ENCODE measurements at regions not wholly inside any gene's neighbourhood (a gene's known extent, or its start where the extent isn't known, plus 50 kb on each side); places are given as distances from the start of the nearest gene placed in this dataset.
"Not testable (repeated sequence)": the region's sequence is repeated elsewhere in the genome, so short reads cannot be mapped to it uniquely, and the experiment has no call there.

DNA sequence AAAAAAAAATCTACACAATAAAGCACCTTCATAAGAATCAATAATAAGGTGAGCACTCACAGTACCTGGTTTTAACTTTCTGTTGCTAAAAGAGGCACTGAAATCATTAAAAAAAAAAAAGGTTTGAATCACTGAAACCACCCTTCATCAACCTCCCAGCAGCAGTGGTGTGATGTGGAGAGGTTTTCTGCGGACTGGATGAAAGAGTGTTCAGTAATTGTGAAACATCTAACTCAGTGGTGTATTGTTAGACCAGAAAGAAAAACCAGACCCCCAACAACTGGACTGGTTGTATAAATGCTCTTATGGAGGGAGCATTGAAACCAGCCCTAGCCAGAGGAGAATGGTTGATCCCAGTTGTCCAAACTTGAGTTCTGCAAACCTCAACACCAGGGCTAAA, 63.2 kb downstream of the SPIN3 start (continued):
- TF ChIP-seq ZNF687 (IDR thresholded peaks at IDR 0.05) (no peak), JUNB (IDR thresholded peaks at IDR 0.05) (peak; percentile 27; the same call in 1 of the 2 replicates), NFYA (IDR thresholded peaks at IDR 0.05; ENCODE audit: borderline replicate concordance, low read depth, low read length) (no peak), SPI1 (IDR thresholded peaks at IDR 0.05; ENCODE audit: borderline replicate concordance, insufficient read depth, low read depth, low read length) (no peak), FOS (IDR thresholded peaks at IDR 0.05; ENCODE audit: borderline replicate concordance, extremely low read depth, insufficient read length) (no peak), MTA2 (IDR thresholded peaks at IDR 0.05; ENCODE audit: low read depth) (no peak), IKZF1 (conservative IDR thresholded peaks at IDR 0.05) (no peak), RUNX3 (IDR thresholded peaks at IDR 0.05; ENCODE audit: low read length) (peak; percentile 45), SP1 (IDR thresholded peaks at IDR 0.05; ENCODE audit: low read depth, low read length) (no peak), ZNF622 (IDR thresholded peaks at IDR 0.05) (no peak)

GRCh38 chrX:56928546-56928945, 66.8 kb downstream of the SPIN3 start:
- H3K79me2 ChIP-seq (ENCODE audit: control insufficient read depth, insufficient read depth, low read length) = no peaks in the 10 kb centered on the region
- DNase-seq (ENCODE audit: low read depth, low spot score) (no peak), FAIRE-seq (no peak), ATAC-seq (no peak)
- ChIA-PET POLR2A (no interaction called here), SMC1A (ENCODE audit: uncharacterized antibody, unreplicated experiment) (no interaction called here), CTCF (no interaction called here), RAD21 (ENCODE audit: unreplicated experiment) (no interaction called here)
- H3K36me3 ChIP-seq (ENCODE audit: control insufficient read depth in 2 of 2, insufficient read depth in 2 of 2, low read length in 1 of 2) = no peaks in the 10 kb centered on the region
- H4K20me1 ChIP-seq (ENCODE audit: control insufficient read depth, insufficient read depth) = no peaks in the 10 kb centered on the region
- H3K27me3 ChIP-seq (replicated peaks in 1 of 2; ENCODE audit: control insufficient read depth in 2 of 2, insufficient read depth in 2 of 2, low read length in 1 of 2) = no peaks in the 10 kb centered on the region
- H2AFZ ChIP-seq (ENCODE audit: control insufficient read depth, low read depth, low read length) = no peak overlapping the region
- H3K27ac ChIP-seq (ENCODE audit: control insufficient read depth, insufficient read depth) = no peak overlapping the region
- H3K9me3 ChIP-seq (replicated peaks; ENCODE audit: control insufficient read depth, insufficient read depth, low read length) = no peaks in the 10 kb centered on the region; the same call in 2 of the 3 replicates
- in situ Hi-C loops (cut with MboI) = no loop called here
- TF ChIP-seq ZNF274 (IDR thresholded peaks at IDR 0.05; ENCODE audit: insufficient read depth, insufficient read length) (no peak), SMARCA5 (IDR thresholded peaks at IDR 0.05) (no peak)
- intact Hi-C loops (cut with micrococcal nuclease; ENCODE audit: unreplicated experiment) = no loop called here
- no TSS peak for BruUV-seq (replicated peaks)
- no peaks in the 10 kb centered on the region; the same call in 1 of the 2 replicates for H3K4me1 ChIP-seq (ENCODE audit: control insufficient read depth, insufficient read depth, low read length)
- H3K4me3 ChIP-seq = no peak overlapping the region
- H3K9ac ChIP-seq (ENCODE audit: control insufficient read depth, insufficient read depth, low read length) = no peak overlapping the region
- WGBS (ENCODE audit: insufficient coverage, insufficient replicate concordance, low lambda C conversion rate, missing lambda C conversion rate) = 52% methylated on average over 5 of the region's 5 CpGs
- H3K4me2 ChIP-seq (ENCODE audit: control insufficient read depth, insufficient read depth) = no peak overlapping the region

DNA sequence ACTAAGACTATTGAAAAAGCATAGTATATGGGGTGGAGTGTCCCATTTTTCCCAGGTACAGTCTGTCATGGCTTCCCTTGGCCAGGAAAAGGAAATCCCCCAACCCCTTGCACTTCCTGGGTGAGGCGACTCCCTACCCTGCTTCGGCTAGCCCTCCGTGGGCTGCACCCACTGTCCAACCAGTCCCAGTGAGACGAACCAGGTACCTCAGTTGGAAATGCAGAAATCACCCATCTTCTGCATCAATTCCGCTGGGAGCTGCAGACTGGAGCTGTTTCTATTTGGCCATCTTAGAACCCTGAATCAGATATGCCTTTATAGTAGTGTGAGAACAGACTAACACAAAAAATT, 74.4 kb downstream of the SPIN3 start:
- H3K4me2 ChIP-seq (ENCODE audit: control insufficient read depth, insufficient read depth); SMC1A ChIA-PET (ENCODE audit: uncharacterized antibody, unreplicated experiment); H3K4me3 ChIP-seq; H3K9me3 ChIP-seq (replicated peaks; ENCODE audit: control insufficient read depth, insufficient read depth, low read length); RAD21 ChIA-PET (ENCODE audit: unreplicated experiment); H3K27me3 ChIP-seq (replicated peaks in 1 of 2; ENCODE audit: control insufficient read depth in 2 of 2, insufficient read depth in 2 of 2, low read length in 1 of 2); H3K79me2 ChIP-seq (ENCODE audit: control insufficient read depth, insufficient read depth, low read length); H3K4me1 ChIP-seq (ENCODE audit: control insufficient read depth, insufficient read depth, low read length); ATAC-seq; FAIRE-seq; BruUV-seq (replicated peaks); POLR2A ChIA-PET; DNase-seq (ENCODE audit: low read depth, low spot score); in situ Hi-C loops (cut with MboI); H3K9ac ChIP-seq (ENCODE audit: control insufficient read depth, insufficient read depth, low read length); H2AFZ ChIP-seq (ENCODE audit: control insufficient read depth, low read depth, low read length); H3K36me3 ChIP-seq (ENCODE audit: control insufficient read depth in 2 of 2, insufficient read depth in 2 of 2, low read length in 1 of 2); H3K27ac ChIP-seq (ENCODE audit: control insufficient read depth, insufficient read depth); H4K20me1 ChIP-seq (ENCODE audit: control insufficient read depth, insufficient read depth); intact Hi-C loops (cut with micrococcal nuclease; ENCODE audit: unreplicated experiment): not testable (repeated sequence)
- CTCF ChIA-PET = interaction anchor here (1.0 kb wide), 1 partner anchor 12 kb away, joined by 3 read pairs; no protein-coding TSS in a partner anchor
- 16% methylated on average over 5 of the region's 5 CpGs for WGBS (ENCODE audit: insufficient coverage, insufficient replicate concordance, low lambda C conversion rate, missing lambda C conversion rate)

Measured in GM12878 (cell line).